ENCODE measurements at regions not wholly inside any gene's neighbourhood (a gene's known extent, or its start where the extent isn't known, plus 50 kb on each side); places are given as distances from the start of the nearest gene placed in this dataset.

GRCh38 chr3:159480046-159480445, 508.6 kb upstream of the IL12A start:
- Mint-ChIP-seq H3K27me3 (no peaks in the 10 kb centered on the region), H3K4me3 (no peak overlapping the region), H3K4me1 (ENCODE audit: unreplicated experiment) (no peaks in the 10 kb centered on the region), H3K36me3 (no peaks in the 10 kb centered on the region), H3K9me3 (peaks cover 8% of the 10 kb centered on the region), H3K27ac (no peak overlapping the region)
- TF ChIP-seq CTCF (conservative IDR thresholded peaks at IDR 0.05): no peak
- DNase-seq (ENCODE audit: extremely low spot score, unreplicated experiment): no peak

- Mint-ChIP-seq H3K27ac (no peak overlapping the region), H3K36me3 (no peaks in the 10 kb centered on the region), H3K4me1 (ENCODE audit: unreplicated experiment) (no peaks in the 10 kb centered on the region), H3K9me3 (peaks cover 8% of the 10 kb centered on the region), H3K4me3 (no peak overlapping the region), H3K27me3 (no peaks in the 10 kb centered on the region)
- DNase-seq (ENCODE audit: extremely low spot score, unreplicated experiment): no peak
- TF ChIP-seq CTCF (conservative IDR thresholded peaks at IDR 0.05): no peak
Observed at GRCh38 chr3:159482241-159482993, 506.2 kb upstream of the IL12A start.

GRCh38 chr3:159482994-159483367, 505.7 kb upstream of the IL12A start:
- Mint-ChIP-seq H3K4me1 (ENCODE audit: unreplicated experiment) (no peaks in the 10 kb centered on the region), H3K27me3 (no peaks in the 10 kb centered on the region), H3K4me3 (no peak overlapping the region), H3K27ac (no peak overlapping the region), H3K9me3 (peaks cover 8% of the 10 kb centered on the region), H3K36me3 (no peaks in the 10 kb centered on the region)
- TF ChIP-seq CTCF (conservative IDR thresholded peaks at IDR 0.05): no peak
- DNase-seq (ENCODE audit: extremely low spot score, unreplicated experiment): no peak

DNA sequence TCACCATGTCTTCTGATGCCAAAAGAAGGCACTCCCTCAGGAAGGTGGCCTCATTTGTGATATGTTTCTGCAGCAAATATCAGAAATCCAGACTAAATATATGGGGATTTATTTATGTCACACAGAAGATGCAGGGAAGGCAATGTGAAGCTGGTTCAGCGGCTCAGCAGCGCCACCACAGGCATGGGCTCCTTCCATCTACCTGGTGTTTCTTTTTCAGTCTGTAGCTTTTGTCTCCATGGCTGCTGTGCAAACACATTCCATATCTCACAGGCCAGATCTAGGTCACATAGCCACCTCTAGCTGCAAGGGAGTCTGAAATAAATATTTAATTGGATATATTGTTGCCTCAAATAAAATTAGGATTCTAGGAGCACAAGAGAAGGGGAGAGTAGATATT, 502.1 kb upstream of the IL12A start:
- no peak for DNase-seq (ENCODE audit: extremely low spot score, unreplicated experiment)
- Mint-ChIP-seq H3K4me3 (no peak overlapping the region), H3K27me3 (no peaks in the 10 kb centered on the region), H3K9me3 (peaks cover 5% of the 10 kb centered on the region), H3K4me1 (ENCODE audit: unreplicated experiment) (no peaks in the 10 kb centered on the region), H3K36me3 (no peaks in the 10 kb centered on the region), H3K27ac (no peak overlapping the region)
- TF ChIP-seq CTCF (conservative IDR thresholded peaks at IDR 0.05): no peak

GRCh38 chr3:159487304-159487703, 501.3 kb upstream of the IL12A start:
- Mint-ChIP-seq H3K4me3 (no peak overlapping the region), H3K27me3 (no peaks in the 10 kb centered on the region), H3K9me3 (peaks cover 5% of the 10 kb centered on the region), H3K4me1 (ENCODE audit: unreplicated experiment) (no peaks in the 10 kb centered on the region), H3K27ac (no peak overlapping the region), H3K36me3 (no peaks in the 10 kb centered on the region)
- no peak for DNase-seq (ENCODE audit: extremely low spot score, unreplicated experiment)
- TF ChIP-seq CTCF (conservative IDR thresholded peaks at IDR 0.05): no peak
